ENCODE measurements at regions not wholly inside any gene's neighbourhood (a gene's known extent, or its start where the extent isn't known, plus 50 kb on each side); places are given as distances from the start of the nearest gene placed in this dataset.

DNA sequence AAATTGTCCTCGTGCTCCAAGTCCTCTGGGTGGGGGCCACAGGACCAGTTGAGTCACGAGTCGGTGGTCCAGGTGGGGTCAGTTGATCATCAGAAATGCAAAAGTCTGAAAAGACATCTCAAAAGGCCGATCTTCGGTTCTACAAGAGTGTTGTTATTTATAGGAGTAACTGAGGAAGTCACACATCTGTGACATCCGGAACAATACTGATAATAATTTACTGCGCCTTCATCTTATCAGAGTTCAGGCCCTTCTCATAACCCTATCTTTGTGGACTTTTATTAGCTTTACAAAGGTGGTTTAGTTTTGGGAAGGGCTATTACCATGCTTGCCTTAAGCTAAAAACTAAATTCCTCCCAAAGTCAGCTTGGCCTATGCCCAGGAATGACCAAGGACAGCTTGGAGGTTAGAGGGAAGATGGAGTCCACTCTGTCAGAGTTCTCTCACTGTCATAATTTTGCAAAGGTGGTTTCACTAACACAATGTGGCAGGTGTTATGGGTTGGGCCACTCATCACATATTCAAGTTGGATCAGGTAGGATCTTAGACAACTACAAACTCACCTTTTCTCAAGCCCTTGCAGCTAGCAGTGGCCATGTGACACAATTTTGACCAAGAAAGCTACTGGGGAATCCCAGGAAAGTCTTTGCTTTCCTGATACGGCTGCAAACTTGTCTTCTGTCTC, 54.7 kb upstream of the CHST3 start:
- TF ChIP-seq, protein P1, sequence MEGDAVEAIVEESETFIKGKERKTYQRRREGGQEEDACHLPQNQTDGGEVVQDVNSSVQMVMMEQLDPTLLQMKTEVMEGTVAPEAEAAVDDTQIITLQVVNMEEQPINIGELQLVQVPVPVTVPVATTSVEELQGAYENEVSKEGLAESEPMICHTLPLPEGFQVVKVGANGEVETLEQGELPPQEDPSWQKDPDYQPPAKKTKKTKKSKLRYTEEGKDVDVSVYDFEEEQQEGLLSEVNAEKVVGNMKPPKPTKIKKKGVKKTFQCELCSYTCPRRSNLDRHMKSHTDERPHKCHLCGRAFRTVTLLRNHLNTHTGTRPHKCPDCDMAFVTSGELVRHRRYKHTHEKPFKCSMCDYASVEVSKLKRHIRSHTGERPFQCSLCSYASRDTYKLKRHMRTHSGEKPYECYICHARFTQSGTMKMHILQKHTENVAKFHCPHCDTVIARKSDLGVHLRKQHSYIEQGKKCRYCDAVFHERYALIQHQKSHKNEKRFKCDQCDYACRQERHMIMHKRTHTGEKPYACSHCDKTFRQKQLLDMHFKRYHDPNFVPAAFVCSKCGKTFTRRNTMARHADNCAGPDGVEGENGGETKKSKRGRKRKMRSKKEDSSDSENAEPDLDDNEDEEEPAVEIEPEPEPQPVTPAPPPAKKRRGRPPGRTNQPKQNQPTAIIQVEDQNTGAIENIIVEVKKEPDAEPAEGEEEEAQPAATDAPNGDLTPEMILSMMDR (conservative IDR thresholded peaks at IDR 0.05; ENCODE audit: low read depth, low read length): no peak
- TF ChIP-seq EZH2phosphoT487 (IDR thresholded peaks at IDR 0.05; ENCODE audit: borderline replicate concordance, low read length) (no peak), EZH2 (IDR thresholded peaks at IDR 0.05; ENCODE audit: low read length, unreplicated experiment) (no peak)
